GM12873 (cell line): ENCODE measurements at regions not wholly inside any gene's neighbourhood (a gene's known extent, or its start where the extent isn't known, plus 50 kb on each side); places are given as distances from the start of the nearest gene placed in this dataset.

ENCODE experiments used
- TF ChIP-seq, protein P1 (sequence below): IDR thresholded peaks from 2 replicates; pipeline ENCODE4 v1.5.1; 2012; ENCODE audit warnings: low read depth, mild to moderate bottlenecking, moderate library complexity, low read length, control low read depth; ENCODE audit not compliant: insufficient read depth; ENCODE audit errors: missing control alignments

DNA sequence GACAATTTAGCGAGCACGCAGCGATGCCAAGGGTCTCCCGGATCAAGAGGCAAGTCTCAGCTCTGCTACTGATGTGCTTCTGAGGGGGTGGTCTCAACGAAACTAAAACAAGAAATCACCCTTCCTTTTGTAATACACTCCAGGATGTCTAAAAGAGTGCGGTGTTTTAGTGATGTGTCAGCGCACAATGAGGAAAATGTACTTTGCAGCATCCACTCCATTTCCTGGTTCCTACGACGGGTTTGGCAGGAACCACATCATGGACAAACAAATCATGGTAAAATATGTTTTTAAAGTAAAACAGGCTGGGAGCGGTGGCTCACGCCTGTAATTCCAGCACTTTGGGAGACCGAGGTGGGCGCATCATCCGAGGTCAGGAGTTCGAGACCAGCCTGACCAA, 154.0 kb upstream of the TSC22D1 start:
- TF ChIP-seq, protein P1, sequence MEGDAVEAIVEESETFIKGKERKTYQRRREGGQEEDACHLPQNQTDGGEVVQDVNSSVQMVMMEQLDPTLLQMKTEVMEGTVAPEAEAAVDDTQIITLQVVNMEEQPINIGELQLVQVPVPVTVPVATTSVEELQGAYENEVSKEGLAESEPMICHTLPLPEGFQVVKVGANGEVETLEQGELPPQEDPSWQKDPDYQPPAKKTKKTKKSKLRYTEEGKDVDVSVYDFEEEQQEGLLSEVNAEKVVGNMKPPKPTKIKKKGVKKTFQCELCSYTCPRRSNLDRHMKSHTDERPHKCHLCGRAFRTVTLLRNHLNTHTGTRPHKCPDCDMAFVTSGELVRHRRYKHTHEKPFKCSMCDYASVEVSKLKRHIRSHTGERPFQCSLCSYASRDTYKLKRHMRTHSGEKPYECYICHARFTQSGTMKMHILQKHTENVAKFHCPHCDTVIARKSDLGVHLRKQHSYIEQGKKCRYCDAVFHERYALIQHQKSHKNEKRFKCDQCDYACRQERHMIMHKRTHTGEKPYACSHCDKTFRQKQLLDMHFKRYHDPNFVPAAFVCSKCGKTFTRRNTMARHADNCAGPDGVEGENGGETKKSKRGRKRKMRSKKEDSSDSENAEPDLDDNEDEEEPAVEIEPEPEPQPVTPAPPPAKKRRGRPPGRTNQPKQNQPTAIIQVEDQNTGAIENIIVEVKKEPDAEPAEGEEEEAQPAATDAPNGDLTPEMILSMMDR, result no peak

DNA sequence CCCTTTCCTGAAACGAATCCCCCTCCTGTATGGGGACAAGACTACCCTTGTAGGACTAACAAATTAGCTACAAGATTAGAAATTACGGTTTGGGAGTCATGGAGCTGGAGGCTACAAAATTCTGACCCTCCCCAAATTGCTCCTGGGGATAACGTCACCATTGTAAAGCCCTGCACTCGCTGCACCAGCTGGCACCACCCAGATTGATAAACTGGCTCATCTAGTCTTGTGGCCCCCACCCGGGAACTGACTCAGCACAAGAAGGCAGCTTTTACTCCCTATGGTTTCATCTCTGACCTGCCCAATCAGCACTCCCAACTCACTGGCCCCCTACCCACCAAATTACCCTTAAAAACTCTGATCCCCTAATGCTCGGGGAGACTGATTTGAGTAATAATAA, 150.6 kb upstream of the TSC22D1 start:
- TF ChIP-seq, protein P1, result no peak

DNA sequence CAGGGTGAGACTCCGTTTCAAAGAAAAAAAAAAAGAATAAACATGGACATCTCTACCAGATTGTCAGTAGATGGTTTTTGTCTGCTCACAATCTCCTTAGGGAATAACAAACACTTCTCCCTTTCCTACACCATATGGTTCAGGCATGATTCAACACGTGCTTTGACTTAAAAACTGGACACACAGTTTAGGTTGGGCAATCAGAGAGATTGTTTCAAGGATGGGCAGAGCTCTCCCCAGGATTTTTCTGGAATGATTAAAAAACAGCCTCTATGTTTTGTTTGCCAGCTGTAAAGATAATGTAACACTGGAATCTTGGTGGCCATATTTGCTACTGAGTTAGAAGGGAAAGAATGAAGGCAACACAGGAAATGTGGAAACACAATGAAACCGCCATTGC, 150.1 kb upstream of the TSC22D1 start:
- TF ChIP-seq, protein P1, result no peak

DNA sequence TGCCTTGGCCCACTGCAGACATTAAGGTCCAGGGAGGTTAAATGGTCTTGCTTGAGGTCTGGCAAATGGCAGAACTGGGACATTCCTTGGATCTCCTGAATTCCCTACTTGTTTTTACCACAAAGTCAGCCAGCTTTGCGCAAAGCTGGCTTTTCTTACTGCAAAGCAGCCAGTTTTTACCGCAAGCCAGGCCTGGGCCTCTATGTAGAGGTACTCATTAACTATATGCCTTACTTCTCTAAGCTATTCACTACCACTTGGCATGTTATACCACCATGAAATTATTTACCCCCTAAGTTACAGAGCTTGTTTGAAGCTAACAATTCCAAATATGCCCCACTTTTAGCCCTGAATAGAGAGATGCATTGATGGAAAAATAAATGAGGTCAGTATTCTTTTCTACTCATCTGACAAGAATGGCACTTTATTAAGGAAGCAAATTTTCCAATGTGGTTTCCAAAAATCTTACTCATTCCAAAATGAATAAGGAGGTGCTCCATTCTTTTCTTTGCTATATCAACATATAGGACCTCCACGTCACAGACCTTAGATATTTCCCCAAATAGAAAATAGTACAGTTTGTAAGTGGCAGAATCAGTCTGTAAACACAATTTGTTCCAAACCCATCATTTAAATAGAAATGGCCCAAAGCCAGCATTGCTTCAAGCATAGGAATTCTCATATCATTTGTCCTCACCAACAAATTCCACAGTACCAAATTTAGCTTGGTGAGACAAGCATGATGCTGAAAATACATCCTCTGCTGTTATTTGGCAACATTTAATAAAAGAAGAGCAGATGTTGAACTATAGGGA, 143.9 kb upstream of the TSC22D1 start:
- TF ChIP-seq, protein P1, result no peak

DNA sequence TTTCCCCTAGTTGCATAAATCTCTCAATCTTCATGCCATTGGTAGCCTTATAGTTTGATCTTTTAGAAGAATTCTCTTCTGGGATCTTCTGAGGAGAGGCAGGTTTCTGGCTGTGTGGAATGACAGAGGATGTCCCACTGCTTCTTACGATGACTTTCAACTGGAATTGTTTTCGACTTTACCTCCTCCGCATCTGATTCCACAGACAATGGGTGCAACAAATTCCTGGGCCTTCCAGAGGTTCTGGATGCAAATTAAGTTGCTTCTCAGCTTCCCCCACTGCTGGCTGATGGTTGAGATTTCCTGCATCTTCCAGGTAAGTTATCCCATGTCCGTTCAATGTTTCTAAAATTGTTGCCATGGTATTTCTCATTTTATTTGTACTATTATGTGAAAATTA, 142.3 kb upstream of the TSC22D1 start:
- TF ChIP-seq, protein P1, result no peak

DNA sequence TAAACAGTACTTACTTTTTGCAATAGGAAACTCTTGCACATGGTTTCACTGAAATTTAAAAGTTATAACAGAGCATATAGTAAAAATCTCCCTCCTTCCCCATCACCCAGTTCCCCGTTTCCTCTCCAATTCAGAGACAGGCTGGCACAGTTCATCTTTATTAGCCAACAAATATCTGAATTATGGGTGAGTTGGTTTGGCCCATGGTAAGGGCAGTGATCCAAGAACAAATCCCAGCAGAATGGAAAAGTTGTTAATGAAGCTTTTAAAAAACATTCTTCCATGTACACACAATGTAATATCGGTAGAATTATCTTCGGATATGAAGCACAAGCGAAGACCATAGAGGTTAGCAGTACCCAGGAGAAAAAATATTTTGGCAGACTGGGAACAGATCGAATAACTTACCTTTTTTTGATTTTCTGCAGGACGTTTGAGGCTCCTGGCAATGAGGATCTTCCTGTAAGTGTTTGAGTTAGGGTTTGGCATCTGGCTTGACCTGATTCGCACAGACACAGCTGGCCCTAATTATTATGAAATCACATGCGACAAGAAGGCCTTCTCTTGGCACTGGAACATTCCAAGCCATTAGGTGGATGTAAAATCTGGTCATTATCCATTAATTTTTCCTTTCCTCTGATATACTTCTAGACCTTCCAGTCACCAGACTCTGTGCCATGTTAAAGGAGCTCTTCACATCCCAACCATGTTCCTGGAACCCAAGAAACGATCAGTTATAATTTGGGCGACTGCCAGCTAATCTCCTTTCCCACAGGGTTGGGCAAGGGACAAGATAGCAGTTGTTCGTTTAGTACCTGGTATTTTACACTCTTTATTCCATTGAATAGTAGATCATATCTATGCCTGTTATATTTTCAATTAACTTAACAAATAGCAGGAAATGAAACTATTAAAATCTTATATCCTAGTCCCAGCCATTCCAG, 139.4 kb upstream of the TSC22D1 start:
- TF ChIP-seq, protein P1, result no peak
